HepG2 (cell line): ENCODE measurements at regions not wholly inside any gene's neighbourhood (a gene's known extent, or its start where the extent isn't known, plus 50 kb on each side); places are given as distances from the start of the nearest gene placed in this dataset.

Source experiments
- AGO1 ChIP-seq: fragments of 200-400 bp; formaldehyde crosslinking; IDR thresholded peaks from 2 replicates; pipeline ENCODE4 v1.6.1; 2017; ENCODE audit warnings: mild to moderate bottlenecking, low read depth, low read length, moderate library complexity; ENCODE audit not compliant: poor library complexity, severe bottlenecking
- ARNTL ChIP-seq: sonication (generic); formaldehyde crosslinking; IDR thresholded peaks from 2 replicates; pipeline ENCODE4 v1.4.0; 2020; ENCODE audit warnings: mild to moderate bottlenecking, missing genetic modification reagents
- EEA1 ChIP-seq: sonication (generic); formaldehyde crosslinking; IDR thresholded peaks from 2 replicates; pipeline ENCODE4 v1.5.1; 2020; ENCODE audit warnings: mild to moderate bottlenecking, missing genetic modification reagents, borderline replicate concordance
- EED ChIP-seq: sonication (generic); formaldehyde crosslinking; IDR thresholded peaks from 2 replicates; pipeline ENCODE4 v1.5.0; 2020; ENCODE audit warnings: mild to moderate bottlenecking, missing genetic modification reagents
- EP300 ChIP-seq, 3 experiments: sonication (generic) in 1 of 3; formaldehyde crosslinking in 1 of 3; IDR thresholded peaks; 2 replicates each; pipeline versions ENCODE4 v1.5.1 to v1.6.1; 2011 to 2020; ENCODE audit warnings: low read depth in 2 of 3, low read length in 2 of 3, borderline replicate concordance in 1 of 3, improper control_type of control experiment in 1 of 3, mild to moderate bottlenecking in 1 of 3, missing genetic modification reagents in 1 of 3, moderate library complexity in 1 of 3
- ETV6 ChIP-seq: sonication (generic); formaldehyde crosslinking; conservative IDR thresholded peaks from 2 replicates; pipeline ENCODE4 v1.4.0; 2020; ENCODE audit warnings: missing genetic modification reagents
- FOXK1 ChIP-seq: sonication (generic); formaldehyde crosslinking; IDR thresholded peaks from 2 replicates; pipeline ENCODE4 v1.4.0; 2020; ENCODE audit warnings: low read depth, missing genetic modification reagents, borderline replicate concordance
- HIC2 ChIP-seq: sonication (generic); formaldehyde crosslinking; IDR thresholded peaks from 2 replicates; pipeline ENCODE4 v1.9.0; 2022; ENCODE audit warnings: low read depth, missing genetic modification reagents
- KDM4B ChIP-seq: sonication (generic); formaldehyde crosslinking; IDR thresholded peaks from 2 replicates; pipeline ENCODE4 v1.4.0; 2020; ENCODE audit warnings: missing genetic modification reagents
- MAX ChIP-seq: IDR thresholded peaks from 2 replicates; pipeline ENCODE4 v1.6.1; 2012; ENCODE audit warnings: inconsistent platforms
- MYC ChIP-seq: sonication (generic); formaldehyde crosslinking; IDR thresholded peaks from 2 replicates; pipeline ENCODE4 v1.9.0; 2021; ENCODE audit warnings: missing genetic modification reagents, borderline replicate concordance
- NCOR1 ChIP-seq: fragments of 200-600 bp; sonication (generic); IDR thresholded peaks from 2 replicates; pipeline ENCODE4 v1.7.0; 2017; ENCODE audit warnings: antibody characterized with exemption, low read length, borderline replicate concordance
- NONO ChIP-seq, 2 experiments: fragments of 450-650 bp in 1 of 2; sonication (generic) in 1 of 2; formaldehyde crosslinking in 1 of 2; IDR thresholded peaks in 1 of 2; conservative IDR thresholded peaks in 1 of 2; 2 replicates each; pipeline versions ENCODE4 v1.6.1 to v1.8.0; 2017 to 2022; ENCODE audit warnings: mild to moderate bottlenecking in 1 of 2, missing genetic modification reagents in 1 of 2, moderate library complexity in 1 of 2
- NR2F2 ChIP-seq: IDR thresholded peaks from 2 replicates; pipeline ENCODE4 v1.6.1; 2012; ENCODE audit warnings: low read depth, inconsistent platforms, borderline replicate concordance
- ONECUT2 ChIP-seq: sonication (generic); formaldehyde crosslinking; IDR thresholded peaks from 2 replicates; pipeline ENCODE4 v1.4.0; 2020; ENCODE audit warnings: missing genetic modification reagents
- PHF21A ChIP-seq: sonication (generic); formaldehyde crosslinking; IDR thresholded peaks from 2 replicates; pipeline ENCODE4 v1.5.0; 2020; ENCODE audit warnings: mild to moderate bottlenecking, missing genetic modification reagents
- PLRG1 ChIP-seq: fragments of 450-650 bp; conservative IDR thresholded peaks from 2 replicates; pipeline ENCODE4 v1.6.1; 2016
- SAP130 ChIP-seq: IDR thresholded peaks from 2 replicates; pipeline ENCODE4 v1.6.1; 2016; ENCODE audit warnings: low read depth
- SIN3B ChIP-seq: fragments of 150-350 bp; IDR thresholded peaks from 2 replicates; pipeline ENCODE4 v1.6.1; 2014; ENCODE audit warnings: low read length
- SNAI1 ChIP-seq: sonication (generic); formaldehyde crosslinking; IDR thresholded peaks from 2 replicates; pipeline ENCODE4 v1.5.0; 2020; ENCODE audit warnings: mild to moderate bottlenecking, missing genetic modification reagents, borderline replicate concordance
- SP1 ChIP-seq, 2 experiments: fragments of 450-650 bp in 1 of 2; sonication (generic) in 1 of 2; formaldehyde crosslinking in 1 of 2; IDR thresholded peaks; 2 replicates each; pipeline versions ENCODE4 v1.4.0 to v1.6.1; 2016 to 2020; ENCODE audit warnings: missing genetic modification reagents in 1 of 2
- SPEN ChIP-seq: sonication (generic); formaldehyde crosslinking; IDR thresholded peaks from 2 replicates; pipeline ENCODE4 v1.5.1; 2020; ENCODE audit warnings: low read depth, mild to moderate bottlenecking, missing genetic modification reagents
- U2AF1 ChIP-seq: fragments of 200-400 bp; formaldehyde crosslinking; optimal IDR thresholded peaks from 2 replicates; pipeline ENCODE3; 2017; ENCODE audit warnings: mild to moderate bottlenecking, low read depth, low read length
- XBP1 ChIP-seq: sonication (generic); formaldehyde crosslinking; IDR thresholded peaks from 2 replicates; pipeline ENCODE4 v1.5.0; 2020; ENCODE audit warnings: missing genetic modification reagents
- ZBTB1 ChIP-seq: sonication (generic); formaldehyde crosslinking; IDR thresholded peaks from 2 replicates; pipeline ENCODE4 v1.4.0; 2020; ENCODE audit warnings: missing genetic modification reagents, borderline replicate concordance
- ZFP1 ChIP-seq: IDR thresholded peaks from 2 replicates; pipeline ENCODE4 v1.6.1; 2016
- ZFP90 ChIP-seq: sonication (generic); formaldehyde crosslinking; IDR thresholded peaks from 2 replicates; pipeline ENCODE4 v1.8.0; 2022; ENCODE audit warnings: missing genetic modification reagents, mild to moderate bottlenecking, inconsistent platforms, borderline replicate concordance
- ZNF121 ChIP-seq: sonication (generic); formaldehyde crosslinking; IDR thresholded peaks from 2 replicates; pipeline ENCODE4 v1.5.0; 2020; ENCODE audit warnings: mild to moderate bottlenecking, missing genetic modification reagents
- ZNF160 ChIP-seq: sonication (generic); formaldehyde crosslinking; IDR thresholded peaks from 2 replicates; pipeline ENCODE4 v1.8.0; 2022; ENCODE audit warnings: mild to moderate bottlenecking, inconsistent platforms, missing genetic modification reagents
- ZNF251 ChIP-seq: sonication (generic); formaldehyde crosslinking; IDR thresholded peaks from 2 replicates; pipeline ENCODE4 v1.9.0; 2021; ENCODE audit warnings: mild to moderate bottlenecking, missing genetic modification reagents
- ZNF253 ChIP-seq: sonication (generic); formaldehyde crosslinking; IDR thresholded peaks from 2 replicates; pipeline ENCODE4 v1.8.0; 2022; ENCODE audit warnings: mild to moderate bottlenecking, missing genetic modification reagents, borderline replicate concordance
- ZNF605 ChIP-seq: sonication (generic); formaldehyde crosslinking; IDR thresholded peaks from 2 replicates; pipeline ENCODE4 v1.8.0; 2022; ENCODE audit warnings: mild to moderate bottlenecking, missing genetic modification reagents
- ZNF781 ChIP-seq: sonication (generic); formaldehyde crosslinking; IDR thresholded peaks from 2 replicates; pipeline ENCODE4 v1.5.1; 2020; ENCODE audit warnings: borderline replicate concordance, mild to moderate bottlenecking, missing genetic modification reagents; ENCODE audit errors: not compliant biosample characterization

- TF ChIP-seq ZNF251 (CRISPR knock-in tag) (no peak), KDM4B (no peak), EP300 (IDR thresholded peaks at IDR 0.05; ENCODE audit: low read depth in 2 of 2, low read length in 2 of 2) (peak; percentile 60 to 90; a peak in 3 of 4 replicates), EP300 (CRISPR knock-in tag; IDR thresholded peaks at IDR 0.05; ENCODE audit: borderline replicate concordance) (no peak), SP1 (IDR thresholded peaks at IDR 0.05) (no peak), SP1 (CRISPR knock-in tag; IDR thresholded peaks at IDR 0.05) (no peak), ZNF605 (CRISPR knock-in tag) (no peak), U2AF1 (no peak), EED (CRISPR knock-in tag) (no peak), ZNF121 (CRISPR knock-in tag) (no peak), FOXK1 (CRISPR knock-in tag) (peak; percentile 60; the same call in 1 of the 2 replicates), MAX (peak; percentile 40; the same call in 1 of the 2 replicates), XBP1 (CRISPR knock-in tag) (no peak), ZNF160 (CRISPR knock-in tag) (no peak), SNAI1 (CRISPR knock-in tag) (no peak), SIN3B (no peak), NONO (IDR thresholded peaks at IDR 0.05) (no peak), NONO (CRISPR knock-in tag; conservative IDR thresholded peaks at IDR 0.05) (peak; percentile 48; the same call in 1 of the 2 replicates), MYC (CRISPR knock-in tag) (no peak), ARNTL (no peak), NCOR1 (peak; percentile 81), EEA1 (CRISPR knock-in tag) (no peak), NR2F2 (peak; percentile 94), ZNF781 (CRISPR knock-in tag) (no peak), PHF21A (CRISPR knock-in tag) (peak; percentile 53; the same call in 1 of the 2 replicates), HIC2 (peak; percentile 55; the same call in 1 of the 2 replicates), ETV6 (CRISPR knock-in tag) (no peak), SAP130 (peak; percentile 70), SPEN (CRISPR knock-in tag) (no peak), AGO1 (no peak), ZNF253 (CRISPR knock-in tag) (no peak), ZBTB1 (no peak), PLRG1 (no peak), ZFP1 (CRISPR knock-in tag) (peak; percentile 86), ONECUT2 (CRISPR knock-in tag) (peak; percentile 88), ZFP90 (0 out of 2 replicates have a peak, but pooled peaks have one; percentile 22)
Measured at GRCh38 chr2:155975734-155976133, 356.8 kb downstream of the NR4A2 start (continued).
